MCF 10A (cell line): ENCODE measurements at regions not wholly inside any gene's neighbourhood (a gene's known extent, or its start where the extent isn't known, plus 50 kb on each side); places are given as distances from the start of the nearest gene placed in this dataset.

ENCODE experiments used
- BruUV-seq: library from RNA; stranded (reverse); fragments of 400-500 nt; replicated peaks from 2 replicates; lab custom pipeline; 2021; lab: Mats Ljungman, UMichigan
- CTCF ChIA-PET: fragments of 300-600 bp; sonication (Branson Sonifier 250); formaldehyde crosslinking; extraction: SDS; loops from one replicate; lab custom pipeline; 2021; ENCODE audit warnings: antibody characterized with exemption, inconsistent platforms; lab: Yijun Ruan, JAX
- POLR2A ChIA-PET: fragments of 300-600, 350-650 bp; sonication (Branson Sonifier 250); formaldehyde crosslinking; extraction: SDS; loops from one replicate; lab custom pipeline; 2020; ENCODE audit warnings: antibody characterized with exemption, inconsistent platforms; lab: Yijun Ruan, JAX
- DNase-seq: peaks from one replicate; pipeline ENCODE4 v3.0.0-alpha.2; 2018; ENCODE audit not compliant: unreplicated experiment
- H3K27ac Mint-ChIP-seq: one replicate; pipeline ENCODE4 v1.8.0; 2022; ENCODE audit warnings: mild to moderate bottlenecking, low read depth, mixed read lengths; ENCODE audit not compliant: unreplicated experiment
- H3K27me3 Mint-ChIP-seq: one replicate; pipeline ENCODE4 v1.8.0; 2022; ENCODE audit warnings: mixed read lengths; ENCODE audit not compliant: insufficient read depth, unreplicated experiment
- H3K36me3 Mint-ChIP-seq: one replicate; pipeline ENCODE4 v1.8.0; 2022; ENCODE audit warnings: mild to moderate bottlenecking, moderate library complexity, mixed read lengths; ENCODE audit not compliant: insufficient read depth, unreplicated experiment
- H3K4me1 Mint-ChIP-seq: one replicate; pipeline ENCODE4 v1.8.0; 2022; ENCODE audit warnings: mixed read lengths; ENCODE audit not compliant: insufficient read depth, unreplicated experiment
- H3K4me3 Mint-ChIP-seq: one replicate; pipeline ENCODE4 v1.8.0; 2022; ENCODE audit warnings: mild to moderate bottlenecking, moderate library complexity, mixed read lengths; ENCODE audit not compliant: unreplicated experiment
- H3K9me3 Mint-ChIP-seq: one replicate; pipeline ENCODE4 v1.8.0; 2022; ENCODE audit warnings: mixed read lengths; ENCODE audit not compliant: unreplicated experiment
- CTCF ChIP-seq: fragments of 200-600 bp; IDR thresholded peaks from one replicate; pipeline ENCODE4 v1.8.0; 2022; ENCODE audit warnings: antibody characterized with exemption, mild to moderate bottlenecking; ENCODE audit not compliant: unreplicated experiment
- intact Hi-C: fragments of 100-400 bp; cut with micrococcal nuclease; formaldehyde crosslinking; loops from 2 replicates; pipeline ENCODE4 v1.14.1; 2022

- no peaks in the 10 kb centered on the region for H3K4me1 Mint-ChIP-seq
- ChIA-PET CTCF (interaction anchor here (0.9 kb wide), 1 partner anchor 12 kb away, joined by 3 read pairs; no protein-coding TSS in a partner anchor), POLR2A (interaction anchor here (0.7 to 1.5 kb wide), 2 partner anchors 16 to 27 kb away, joined by 3 to 5 read pairs; no protein-coding TSS in a partner anchor)
- no peaks in the 10 kb centered on the region for H3K27me3 Mint-ChIP-seq
- DNase-seq = no peak
- no TSS peak for BruUV-seq
- TF ChIP-seq CTCF = no peak
- intact Hi-C loops = no loop called here
- no peaks in the 10 kb centered on the region for H3K36me3 Mint-ChIP-seq
- no peak overlapping the region for H3K27ac Mint-ChIP-seq
- H3K9me3 Mint-ChIP-seq = no peaks in the 10 kb centered on the region
- no peak overlapping the region for H3K4me3 Mint-ChIP-seq
Observed at GRCh38 chr17:69749911-69750310, 325.1 kb upstream of the KCNJ16 start.

GRCh38 chr17:69757688-69758430 lies 317.2 kb upstream of the KCNJ16 start:
- no peaks in the 10 kb centered on the region for H3K9me3 Mint-ChIP-seq
- ChIA-PET POLR2A (interaction anchor here (0.6 to 4.8 kb wide), 6 partner anchors 24 to 380 kb away, joined by 3 to 38 read pairs (median 3); no protein-coding TSS in a partner anchor), CTCF (interaction anchor here (0.6 to 0.9 kb wide), 2 partner anchors 25 to 64 kb away, joined by 3 to 4 read pairs; no protein-coding TSS in a partner anchor)
- H3K36me3 Mint-ChIP-seq = no peaks in the 10 kb centered on the region
- TF ChIP-seq CTCF = no peak
- no TSS peak for BruUV-seq
- H3K4me3 Mint-ChIP-seq = peak overlapping the region; percentile 41
- H3K27ac Mint-ChIP-seq = peak overlapping the region; percentile 90
- H3K27me3 Mint-ChIP-seq = no peaks in the 10 kb centered on the region
- intact Hi-C loops = no loop called here
- DNase-seq = peak; percentile 95
- H3K4me1 Mint-ChIP-seq = peaks cover 39% of the 10 kb centered on the region

GRCh38 chr17:69760562-69760961 lies 314.5 kb upstream of the KCNJ16 start:
- BruUV-seq = no TSS peak
- H3K4me3 Mint-ChIP-seq = no peak overlapping the region
- CTCF ChIA-PET = interaction anchor here (1.5 kb wide), 1 partner anchor 153 kb away, joined by 6 read pairs; no protein-coding TSS in a partner anchor
- peak overlapping the region; percentile 91 for H3K27ac Mint-ChIP-seq
- H3K9me3 Mint-ChIP-seq = no peaks in the 10 kb centered on the region
- POLR2A ChIA-PET = interaction anchor here (1.5 to 4.8 kb wide), 4 partner anchors 9 to 377 kb away, joined by 5 to 38 read pairs (median 18); no protein-coding TSS in a partner anchor
- peaks cover 58% of the 10 kb centered on the region for H3K4me1 Mint-ChIP-seq
- no peaks in the 10 kb centered on the region for H3K36me3 Mint-ChIP-seq
- intact Hi-C loops = loop anchor here (5.0 kb wide), 1 partner anchor 97 kb away; no protein-coding TSS in a partner anchor
- no peak for TF ChIP-seq CTCF
- DNase-seq = no peak
- H3K27me3 Mint-ChIP-seq = no peaks in the 10 kb centered on the region

- DNase-seq = no peak
- Mint-ChIP-seq H3K4me1 (peaks cover 58% of the 10 kb centered on the region), H3K9me3 (no peaks in the 10 kb centered on the region), H3K36me3 (no peaks in the 10 kb centered on the region), H3K27me3 (no peaks in the 10 kb centered on the region), H3K27ac (peak overlapping the region; percentile 91), H3K4me3 (no peak overlapping the region)
- ChIA-PET POLR2A (interaction anchor here (0.6 to 4.8 kb wide), 6 partner anchors 9 to 377 kb away, joined by 3 to 38 read pairs (median 8); no protein-coding TSS in a partner anchor), CTCF (no interaction called here)
- no TSS peak for BruUV-seq
- intact Hi-C loops = loop anchor here (5.0 kb wide), 1 partner anchor 96 kb away; no protein-coding TSS in a partner anchor
- no peak for TF ChIP-seq CTCF
Observed at GRCh38 chr17:69761011-69761410, 314.0 kb upstream of the KCNJ16 start.
